ENCODE measurements at regions not wholly inside any gene's neighbourhood (a gene's known extent, or its start where the extent isn't known, plus 50 kb on each side); places are given as distances from the start of the nearest gene placed in this dataset.

DNA sequence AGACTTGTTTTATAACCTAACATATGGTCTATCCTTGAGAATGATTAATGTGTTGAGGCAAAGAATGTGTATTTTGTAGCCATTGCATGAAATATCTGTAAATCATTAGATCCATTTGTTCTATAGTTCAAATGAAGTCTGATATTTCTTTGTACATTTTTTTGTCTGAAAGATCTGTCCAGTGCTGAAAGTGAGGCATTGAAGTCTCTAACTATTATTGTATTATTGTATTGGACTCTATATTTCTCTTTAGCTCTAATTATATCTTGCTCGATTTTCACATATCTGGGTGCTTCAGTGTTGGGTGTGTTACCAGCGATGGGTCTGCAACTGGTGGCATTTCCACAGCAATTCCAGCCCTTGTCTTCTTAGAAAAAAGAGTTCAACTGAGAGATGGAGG is 76.0 kb downstream of the PBDC1 start:
- TF ChIP-seq POLR2A (IDR thresholded peaks at IDR 0.05) (no peak), EP300 (IDR thresholded peaks at IDR 0.05) (no peak), CTCF (IDR thresholded peaks at IDR 0.05) (no peak)
